Keratinocyte (primary cell): ENCODE measurements at regions not wholly inside any gene's neighbourhood (a gene's known extent, or its start where the extent isn't known, plus 50 kb on each side); places are given as distances from the start of the nearest gene placed in this dataset.

Experiments used
- DNase-seq: peaks from one replicate; pipeline ENCODE4 v3.0.0-alpha.2; 2011; ENCODE audit warnings: low read depth, missing footprints, low spot score
- FAIRE-seq: peaks from 2 replicates; lab custom pipeline; 2011; peaks lifted over from hg19 to GRCh38; lab: Jason Lieb, UNC
- H2AFZ ChIP-seq: 2 replicates; pipeline ENCODE4 v1.6.0; 2012; ENCODE audit warnings: low read length, control low read depth, inconsistent platforms; ENCODE audit not compliant: control insufficient read depth
- H3K27ac ChIP-seq: 2 replicates; pipeline ENCODE4 v1.5.1; 2011; ENCODE audit warnings: low read length; ENCODE audit not compliant: control insufficient read depth, insufficient read depth
- H3K27me3 ChIP-seq: 3 replicates; pipeline ENCODE4 v1.6.0; 2011; ENCODE audit warnings: low read length; ENCODE audit not compliant: control insufficient read depth, insufficient read depth; ENCODE audit errors: extremely low read depth
- H3K36me3 ChIP-seq, 2 experiments: 2 replicates in 1 of 2; 3 replicates in 1 of 2; pipeline ENCODE4 v1.5.1; 2011; ENCODE audit warnings: low read length in 2 of 2, mild to moderate bottlenecking in 1 of 2; ENCODE audit not compliant: control insufficient read depth in 2 of 2, insufficient read depth in 2 of 2; ENCODE audit errors: extremely low read depth in 1 of 2
- H3K4me1 ChIP-seq: 3 replicates; pipeline ENCODE4 v1.5.1; 2011; ENCODE audit warnings: low read length; ENCODE audit not compliant: control insufficient read depth, insufficient read depth; ENCODE audit errors: extremely low read depth
- H3K4me2 ChIP-seq: 3 replicates; pipeline ENCODE4 v1.6.0; 2011; ENCODE audit warnings: low read depth, low read length; ENCODE audit not compliant: control insufficient read depth, insufficient read depth; ENCODE audit errors: extremely low read depth
- H3K4me3 ChIP-seq, 3 experiments: fragments of 200-600 bp in 1 of 3; sonication (generic) in 1 of 3; 2 replicates in 2 of 3; 3 replicates in 1 of 3; pipeline ENCODE4 v1.5.1; 2011 to 2016; ENCODE audit warnings: low read length in 3 of 3, mild to moderate bottlenecking in 3 of 3, control low read depth in 2 of 3, inconsistent platforms in 1 of 3, low read depth in 1 of 3, mixed read lengths in 1 of 3, mixed run types in 1 of 3, moderate library complexity in 1 of 3; ENCODE audit not compliant: control insufficient read depth in 2 of 3, insufficient read depth in 2 of 3; ENCODE audit errors: extremely low read depth in 1 of 3
- H3K79me2 ChIP-seq: 2 replicates; pipeline ENCODE4 v1.6.0; 2012; ENCODE audit warnings: low read length; ENCODE audit not compliant: control insufficient read depth, insufficient read depth
- H3K9ac ChIP-seq: 3 replicates; pipeline ENCODE4 v1.6.0; 2011; ENCODE audit warnings: low read length; ENCODE audit not compliant: control insufficient read depth, insufficient read depth; ENCODE audit errors: extremely low read depth
- H3K9me1 ChIP-seq: 3 replicates; pipeline ENCODE4 v1.6.0; 2011; ENCODE audit warnings: low read length; ENCODE audit not compliant: control insufficient read depth, insufficient read depth; ENCODE audit errors: extremely low read depth
- H3K9me3 ChIP-seq: 2 replicates; pipeline ENCODE4 v1.5.1; 2012; ENCODE audit warnings: low read depth, low read length; ENCODE audit not compliant: control insufficient read depth
- H4K20me1 ChIP-seq: 3 replicates; pipeline ENCODE4 v1.6.0; 2011; ENCODE audit warnings: low read length; ENCODE audit not compliant: control insufficient read depth, insufficient read depth; ENCODE audit errors: extremely low read depth
- CTCF ChIP-seq, 3 experiments: IDR thresholded peaks in 1 of 3; conservative IDR thresholded peaks in 1 of 3; optimal IDR thresholded peaks in 1 of 3; 2 replicates in 2 of 3; 3 replicates in 1 of 3; pipeline versions ENCODE3 to v1.5.1; 2011; ENCODE audit warnings: low read length in 3 of 3, mild to moderate bottlenecking in 3 of 3, moderate library complexity in 2 of 3, control low read depth in 1 of 3, inconsistent platforms in 1 of 3; ENCODE audit not compliant: insufficient read depth in 2 of 3; ENCODE audit errors: extremely low read depth in 1 of 3
- EZH2 ChIP-seq: IDR thresholded peaks from one replicate; pipeline ENCODE4 v1.6.1; 2012; ENCODE audit warnings: inconsistent platforms, mild to moderate bottlenecking, low read length, moderate library complexity
- dilution Hi-C: fragments of 300-500 bp; cut with MboI; formaldehyde crosslinking; loops from one replicate; pipeline ENCODE4 v1.7.0; 2020; ENCODE audit warnings: low sequenced_read_pairs; ENCODE audit not compliant: extremely low pct_ligation_motif_present

GRCh38 chr15:60126200-60126599, 122.1 kb downstream of the FOXB1 start:
- peaks cover 9% of the 10 kb centered on the region for H3K4me1 ChIP-seq
- H3K4me3 ChIP-seq: no peak overlapping the region
- no peaks in the 10 kb centered on the region for H3K36me3 ChIP-seq
- no peak overlapping the region for H3K27ac ChIP-seq
- no peak for FAIRE-seq
- no peak for DNase-seq
- dilution Hi-C loops: no loop called here
- no peak overlapping the region for H2AFZ ChIP-seq
- peaks cover 2% of the 10 kb centered on the region for H3K27me3 ChIP-seq
- H3K79me2 ChIP-seq: no peaks in the 10 kb centered on the region
- H4K20me1 ChIP-seq: no peaks in the 10 kb centered on the region
- H3K9me1 ChIP-seq: no peaks in the 10 kb centered on the region
- H3K4me2 ChIP-seq: no peak overlapping the region
- H3K9ac ChIP-seq: no peak overlapping the region
- no peaks in the 10 kb centered on the region for H3K9me3 ChIP-seq
- TF ChIP-seq CTCF (optimal IDR thresholded peaks at IDR 0.05 in 1 of 3, IDR thresholded peaks at IDR 0.05 in 1 of 3, conservative IDR thresholded peaks at IDR 0.05 in 1 of 3; ENCODE audit: extremely low read depth in 1 of 3, insufficient read depth in 2 of 3, low read length in 3 of 3) (no peak), EZH2 (no peak)

GRCh38 chr15:60126661-60127060, 122.5 kb downstream of the FOXB1 start:
- no peaks in the 10 kb centered on the region for H4K20me1 ChIP-seq
- H3K4me1 ChIP-seq: peaks cover 9% of the 10 kb centered on the region
- dilution Hi-C loops: no loop called here
- no peak overlapping the region for H3K27ac ChIP-seq
- FAIRE-seq (no peak), DNase-seq (no peak)
- H3K9ac ChIP-seq: no peak overlapping the region
- no peak for TF ChIP-seq EZH2
- TF ChIP-seq CTCF (optimal IDR thresholded peaks at IDR 0.05 in 1 of 3, IDR thresholded peaks at IDR 0.05 in 1 of 3, conservative IDR thresholded peaks at IDR 0.05 in 1 of 3; ENCODE audit: extremely low read depth in 1 of 3, insufficient read depth in 2 of 3, low read length in 3 of 3): no peak
- no peaks in the 10 kb centered on the region for H3K9me1 ChIP-seq
- H3K4me2 ChIP-seq: no peak overlapping the region
- H3K9me3 ChIP-seq: no peaks in the 10 kb centered on the region
- peaks cover 2% of the 10 kb centered on the region for H3K27me3 ChIP-seq
- H3K36me3 ChIP-seq: no peaks in the 10 kb centered on the region
- no peak overlapping the region for H3K4me3 ChIP-seq
- H2AFZ ChIP-seq: no peak overlapping the region
- no peaks in the 10 kb centered on the region for H3K79me2 ChIP-seq
